OCI-LY1 (cell line): ENCODE measurements at regions not wholly inside any gene's neighbourhood (a gene's known extent, or its start where the extent isn't known, plus 50 kb on each side); places are given as distances from the start of the nearest gene placed in this dataset.

Source experiments
- H2AFZ ChIP-seq: fragments of 200-600 bp; sonication (generic), shearing (Covaris generic); 2 replicates; pipeline ENCODE4 v1.6.0; 2014; ENCODE audit warnings: antibody characterized with exemption, mild to moderate bottlenecking, low read length
- H3F3A ChIP-seq: fragments of 200-600 bp; sonication (generic), shearing (Covaris generic); 2 replicates; pipeline ENCODE4 v1.6.0; 2014; ENCODE audit warnings: mild to moderate bottlenecking, antibody characterized with exemption, low read length, moderate library complexity; ENCODE audit not compliant: insufficient read depth
- H3K27ac ChIP-seq: fragments of 200-600 bp; sonication (generic); 2 replicates; pipeline ENCODE4 v1.5.1; 2014; ENCODE audit warnings: low read length, mixed run types, mild to moderate bottlenecking, low read depth; ENCODE audit not compliant: poor library complexity, severe bottlenecking
- H3K27me3 ChIP-seq: fragments of 200-600 bp; sonication (generic); 2 replicates; pipeline ENCODE4 v1.6.0; 2014; ENCODE audit warnings: antibody characterized with exemption, mild to moderate bottlenecking, low read length, moderate library complexity; ENCODE audit not compliant: insufficient read depth
- H3K36me3 ChIP-seq: fragments of 200-600 bp; sonication (generic); 2 replicates; pipeline ENCODE4 v1.6.1; 2014; ENCODE audit warnings: mild to moderate bottlenecking, antibody characterized with exemption, low read length, moderate library complexity, mixed read lengths; ENCODE audit not compliant: insufficient read depth
- H3K4me1 ChIP-seq: fragments of 200-600 bp; sonication (generic); 2 replicates; pipeline ENCODE4 v1.5.1; 2014; ENCODE audit warnings: mild to moderate bottlenecking, low read length, moderate library complexity; ENCODE audit not compliant: insufficient read depth, severe bottlenecking
- H3K4me2 ChIP-seq: fragments of 200-600 bp; sonication (generic), shearing (Covaris generic); 2 replicates; pipeline ENCODE4 v1.6.1; 2014; ENCODE audit warnings: low read length
- H3K4me3 ChIP-seq: fragments of 200-600 bp; sonication (generic); 2 replicates; pipeline ENCODE4 v1.5.1; 2014; ENCODE audit warnings: low read length, low read depth, mild to moderate bottlenecking, mixed read lengths; ENCODE audit not compliant: poor library complexity, severe bottlenecking
- H3K79me2 ChIP-seq: fragments of 200-600 bp; shearing (Covaris generic); 2 replicates; pipeline ENCODE4 v1.6.1; 2016; ENCODE audit warnings: mixed run types, low read length, mixed read lengths; ENCODE audit not compliant: insufficient read depth
- H3K9ac ChIP-seq: fragments of 200-600 bp; sonication (generic), shearing (Covaris generic); 2 replicates; pipeline ENCODE4 v1.6.1; 2014; ENCODE audit warnings: mild to moderate bottlenecking, low read length, mixed read lengths
- H3K9me2 ChIP-seq: fragments of 200-600 bp; sonication (generic), shearing (Covaris generic); 2 replicates; pipeline ENCODE4 v1.6.1; 2014; ENCODE audit warnings: low read depth, mild to moderate bottlenecking, low read length, mixed read lengths
- H3K9me3 ChIP-seq: fragments of 200-600 bp; shearing (Covaris generic); 2 replicates; pipeline ENCODE4 v1.6.1; 2014; ENCODE audit warnings: low read length, mixed read lengths
- H4K20me1 ChIP-seq: fragments of 200-600 bp; sonication (generic), shearing (Covaris generic); 2 replicates; pipeline ENCODE4 v1.6.0; 2016; ENCODE audit warnings: mild to moderate bottlenecking, low read length; ENCODE audit not compliant: insufficient read depth
- EZH2 ChIP-seq: fragments of 200-600 bp; sonication (generic), shearing (Covaris generic); IDR thresholded peaks from 2 replicates; pipeline ENCODE4 v1.8.0; 2017; ENCODE audit warnings: borderline replicate concordance, mixed run types, mild to moderate bottlenecking, antibody characterized with exemption, low read length, moderate library complexity, mixed read lengths
- TF ChIP-seq, protein P1 (sequence below): fragments of 200-600 bp; sonication (generic), shearing (Covaris generic); IDR thresholded peaks from 2 replicates; pipeline ENCODE4 v1.5.1; 2017; ENCODE audit warnings: mild to moderate bottlenecking, antibody characterized with exemption, low read length, moderate library complexity, mixed read lengths

DNA sequence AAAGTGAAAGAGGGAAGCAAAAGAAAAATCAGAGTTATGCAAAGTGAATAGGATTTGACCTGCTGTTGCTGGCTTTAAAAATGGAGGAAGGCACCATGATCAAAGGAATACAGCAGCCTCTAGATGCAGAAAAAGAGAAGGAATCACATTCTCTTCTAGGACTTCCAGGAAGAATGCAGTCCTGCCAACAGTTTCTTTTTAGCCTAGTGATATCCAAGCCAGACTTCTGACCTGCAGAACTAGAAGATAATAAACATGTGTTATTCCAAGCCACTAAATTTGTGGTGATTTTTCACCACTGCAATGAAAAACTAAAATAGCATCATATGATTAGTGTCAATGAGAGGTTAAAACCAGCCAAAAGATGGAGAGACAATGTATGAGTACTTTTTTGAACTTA, 101.9 kb upstream of the ADAMTS5 start:
- Histone ChIP-seq H2AFZ (no peak overlapping the region), H3K27ac (no peak overlapping the region), H3K4me2 (no peak overlapping the region), H3K9ac (no peak overlapping the region), H3K4me1 (no peaks in the 10 kb centered on the region), H3K27me3 (no peaks in the 10 kb centered on the region), H3K79me2 (no peaks in the 10 kb centered on the region), H3K36me3 (no peaks in the 10 kb centered on the region), H3F3A (no peaks in the 10 kb centered on the region), H3K4me3 (no peak overlapping the region), H4K20me1 (no peaks in the 10 kb centered on the region), H3K9me2 (no peaks in the 10 kb centered on the region), H3K9me3 (no peaks in the 10 kb centered on the region)
- TF ChIP-seq, protein P1, sequence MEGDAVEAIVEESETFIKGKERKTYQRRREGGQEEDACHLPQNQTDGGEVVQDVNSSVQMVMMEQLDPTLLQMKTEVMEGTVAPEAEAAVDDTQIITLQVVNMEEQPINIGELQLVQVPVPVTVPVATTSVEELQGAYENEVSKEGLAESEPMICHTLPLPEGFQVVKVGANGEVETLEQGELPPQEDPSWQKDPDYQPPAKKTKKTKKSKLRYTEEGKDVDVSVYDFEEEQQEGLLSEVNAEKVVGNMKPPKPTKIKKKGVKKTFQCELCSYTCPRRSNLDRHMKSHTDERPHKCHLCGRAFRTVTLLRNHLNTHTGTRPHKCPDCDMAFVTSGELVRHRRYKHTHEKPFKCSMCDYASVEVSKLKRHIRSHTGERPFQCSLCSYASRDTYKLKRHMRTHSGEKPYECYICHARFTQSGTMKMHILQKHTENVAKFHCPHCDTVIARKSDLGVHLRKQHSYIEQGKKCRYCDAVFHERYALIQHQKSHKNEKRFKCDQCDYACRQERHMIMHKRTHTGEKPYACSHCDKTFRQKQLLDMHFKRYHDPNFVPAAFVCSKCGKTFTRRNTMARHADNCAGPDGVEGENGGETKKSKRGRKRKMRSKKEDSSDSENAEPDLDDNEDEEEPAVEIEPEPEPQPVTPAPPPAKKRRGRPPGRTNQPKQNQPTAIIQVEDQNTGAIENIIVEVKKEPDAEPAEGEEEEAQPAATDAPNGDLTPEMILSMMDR: no peak
- no peak for TF ChIP-seq EZH2

DNA sequence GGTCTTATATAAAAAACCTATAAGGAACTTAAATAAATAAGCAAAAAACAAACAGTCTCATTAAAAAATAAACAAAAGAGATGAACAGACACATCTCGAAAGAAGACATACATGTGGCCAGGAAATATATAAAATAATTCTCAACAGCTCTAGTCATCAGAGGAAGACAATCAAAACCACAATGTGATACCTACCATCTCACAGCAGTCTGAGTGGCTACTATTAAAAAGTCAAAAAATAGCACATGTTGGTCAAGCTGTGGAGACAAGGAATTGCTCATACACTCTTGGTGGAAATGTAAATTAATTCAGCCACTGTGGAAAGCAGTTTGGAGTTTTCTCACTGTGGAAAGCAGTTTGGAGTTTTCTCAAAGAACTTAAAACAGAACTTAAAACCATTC, 100.3 kb upstream of the ADAMTS5 start:
- Histone ChIP-seq H3K4me3 (no peak overlapping the region), H3K9me2 (no peaks in the 10 kb centered on the region), H3K4me2 (no peak overlapping the region), H3K79me2 (no peaks in the 10 kb centered on the region), H3K4me1 (no peaks in the 10 kb centered on the region), H3K9me3 (no peaks in the 10 kb centered on the region), H3K27me3 (no peaks in the 10 kb centered on the region), H3K27ac (no peak overlapping the region), H3K36me3 (no peaks in the 10 kb centered on the region), H2AFZ (no peak overlapping the region), H3K9ac (no peak overlapping the region), H3F3A (no peaks in the 10 kb centered on the region), H4K20me1 (no peaks in the 10 kb centered on the region)
- no peak for TF ChIP-seq EZH2
- TF ChIP-seq, protein P1: no peak

GRCh38 chr21:27062443-27062842, 95.6 kb upstream of the ADAMTS5 start:
- Histone ChIP-seq H2AFZ (no peak overlapping the region), H3K9me3 (no peaks in the 10 kb centered on the region), H3K4me2 (no peak overlapping the region), H3K4me3 (no peak overlapping the region), H3K36me3 (no peaks in the 10 kb centered on the region), H3K27me3 (no peaks in the 10 kb centered on the region), H3K4me1 (no peaks in the 10 kb centered on the region), H3K27ac (no peak overlapping the region), H4K20me1 (no peaks in the 10 kb centered on the region), H3F3A (no peaks in the 10 kb centered on the region), H3K9me2 (no peaks in the 10 kb centered on the region), H3K79me2 (no peaks in the 10 kb centered on the region), H3K9ac (no peak overlapping the region)
- no peak for TF ChIP-seq EZH2
- TF ChIP-seq, protein P1: no peak
